ENCODE measurements at regions not wholly inside any gene's neighbourhood (a gene's known extent, or its start where the extent isn't known, plus 50 kb on each side); places are given as distances from the start of the nearest gene placed in this dataset.
"Not testable (repeated sequence)": the region's sequence is repeated elsewhere in the genome, so short reads cannot be mapped to it uniquely, and the experiment has no call there.

- no peak for DNase-seq
- intact Hi-C loops (cut with DNase I): no loop called here
Measured at GRCh38 chr3:30513374-30514152, 92.8 kb upstream of the TGFBR2 start.

- no peak for DNase-seq
- intact Hi-C loops (cut with DNase I): no loop called here
Measured at GRCh38 chr3:30516238-30516637, 90.2 kb upstream of the TGFBR2 start.

- DNase-seq: no peak
- intact Hi-C loops (cut with DNase I): no loop called here
Measured at GRCh38 chr3:30518181-30518864, 88.1 kb upstream of the TGFBR2 start.

GRCh38 chr3:30518872-30519271 lies 87.5 kb upstream of the TGFBR2 start:
- no peak for DNase-seq
- intact Hi-C loops (cut with DNase I): no loop called here

- DNase-seq: no peak
- intact Hi-C loops (cut with DNase I): no loop called here
Measured at GRCh38 chr3:30520699-30521098, 85.7 kb upstream of the TGFBR2 start.

- intact Hi-C loops (cut with DNase I): no loop called here
- DNase-seq: no peak
Measured at GRCh38 chr3:30521156-30521715, 85.2 kb upstream of the TGFBR2 start.

- no peak for DNase-seq
- intact Hi-C loops (cut with DNase I): no loop called here
Measured at GRCh38 chr3:30522476-30522875, 83.9 kb upstream of the TGFBR2 start.

GRCh38 chr3:30523366-30523765 lies 83.0 kb upstream of the TGFBR2 start:
- no peak for DNase-seq
- intact Hi-C loops (cut with DNase I): no loop called here

- DNase-seq: no peak
- intact Hi-C loops (cut with DNase I): no loop called here
Measured at GRCh38 chr3:30524357-30525040, 81.9 kb upstream of the TGFBR2 start.

GRCh38 chr3:30526031-30526430 lies 80.4 kb upstream of the TGFBR2 start:
- intact Hi-C loops (cut with DNase I): no loop called here
- DNase-seq: no peak

GRCh38 chr3:30527186-30527585 lies 79.2 kb upstream of the TGFBR2 start:
- intact Hi-C loops (cut with DNase I): no loop called here
- DNase-seq: no peak

GRCh38 chr3:30527720-30528119 lies 78.7 kb upstream of the TGFBR2 start:
- intact Hi-C loops (cut with DNase I): no loop called here
- DNase-seq: no peak

GRCh38 chr3:30530084-30530483 lies 76.3 kb upstream of the TGFBR2 start:
- intact Hi-C loops (cut with DNase I): no loop called here
- DNase-seq: no peak

- DNase-seq: no peak
- intact Hi-C loops (cut with DNase I): no loop called here
Measured at GRCh38 chr3:30531017-30531570, 75.3 kb upstream of the TGFBR2 start.

- intact Hi-C loops (cut with DNase I): no loop called here
Measured at GRCh38 chr3:30535525-30535924, 70.9 kb upstream of the TGFBR2 start.

GRCh38 chr3:30538791-30539190 lies 67.6 kb upstream of the TGFBR2 start:
- DNase-seq: no peak
- intact Hi-C loops (cut with DNase I): no loop called here

More at GRCh38 chr3:30535525-30535924, 70.9 kb upstream of the TGFBR2 start:
- no peak for DNase-seq

- DNase-seq: no peak
- intact Hi-C loops (cut with DNase I): no loop called here
Measured at GRCh38 chr3:30539206-30539605, 67.2 kb upstream of the TGFBR2 start.

- DNase-seq: no peak
- intact Hi-C loops (cut with DNase I): no loop called here
Measured at GRCh38 chr3:30539772-30540171, 66.6 kb upstream of the TGFBR2 start.

GRCh38 chr3:30541156-30541555 lies 65.2 kb upstream of the TGFBR2 start:
- DNase-seq; intact Hi-C loops (cut with DNase I): not testable (repeated sequence)

- intact Hi-C loops (cut with DNase I): no loop called here
- no peak for DNase-seq
Measured at GRCh38 chr3:30542897-30543296, 63.5 kb upstream of the TGFBR2 start.

All from head of caudate nucleus (tissue), 42 donors.